ENCODE measurements at regions not wholly inside any gene's neighbourhood (a gene's known extent, or its start where the extent isn't known, plus 50 kb on each side); places are given as distances from the start of the nearest gene placed in this dataset.
A peak's percentile ranks its signal among the peaks of the same experiment; 100 is the strongest.

DNA sequence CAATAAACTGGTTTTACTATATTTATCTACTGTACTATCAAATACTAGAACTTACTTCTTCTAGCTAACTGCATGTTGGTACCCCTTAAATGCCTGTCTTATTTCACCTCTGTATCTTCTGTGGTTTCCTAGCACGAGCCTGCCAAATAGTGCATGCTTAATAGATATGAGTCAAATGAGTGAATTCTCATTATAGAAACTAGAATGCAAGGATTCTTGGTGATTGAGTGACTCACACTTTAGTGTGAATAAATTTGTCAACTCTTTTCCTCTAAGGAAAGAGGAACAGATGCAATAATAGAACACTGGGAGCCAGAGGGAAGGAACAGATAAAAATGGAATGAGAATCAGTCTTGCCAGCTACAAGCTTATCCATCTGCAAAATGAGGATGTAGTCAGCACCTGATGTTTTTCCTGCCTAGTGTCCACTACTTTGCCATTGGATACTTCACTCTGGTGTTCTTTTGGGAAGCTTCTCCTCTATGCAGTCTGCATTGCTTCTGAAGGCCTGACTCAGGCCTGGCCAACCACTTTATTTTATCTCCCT lies 189.1 kb upstream of the CADPS start:
- H3K4me1 ChIP-seq (ENCODE audit: control insufficient read depth in 2 of 2, insufficient read depth in 2 of 2, low read length in 2 of 2) = no peaks in the 10 kb centered on the region
- no peaks in the 10 kb centered on the region for H3K36me3 ChIP-seq (ENCODE audit: control insufficient read depth in 2 of 3, insufficient read depth in 3 of 3, low read length in 3 of 3)
- no peaks in the 10 kb centered on the region for H3K27me3 Mint-ChIP-seq
- no peak for ATAC-seq
- ChIA-PET CTCF (no interaction called here), POLR2A (no interaction called here)
- no peak overlapping the region for H3K27ac Mint-ChIP-seq
- no peak for DNase-seq
- no peak overlapping the region for H3K4me3 Mint-ChIP-seq
- H3K4me3 ChIP-seq (ENCODE audit: low read length) = no peak overlapping the region
- intact Hi-C loops (cut with micrococcal nuclease) = no loop called here
- H3K27ac ChIP-seq (ENCODE audit: low read depth, low read length) = no peak overlapping the region
- no peaks in the 10 kb centered on the region for H3K36me3 Mint-ChIP-seq
- no peaks in the 10 kb centered on the region for H3K9me3 ChIP-seq (ENCODE audit: control insufficient read depth in 2 of 3, low read length in 3 of 3)
- no peaks in the 10 kb centered on the region for H3K27me3 ChIP-seq (ENCODE audit: control insufficient read depth in 2 of 2, insufficient read depth in 2 of 2, low read length in 2 of 2)
- H3K9me3 Mint-ChIP-seq = peaks cover 1 to 26% (median 12%) of the 10 kb centered on the region in 11 donors
- H3K4me1 Mint-ChIP-seq = no peaks in the 10 kb centered on the region

DNA sequence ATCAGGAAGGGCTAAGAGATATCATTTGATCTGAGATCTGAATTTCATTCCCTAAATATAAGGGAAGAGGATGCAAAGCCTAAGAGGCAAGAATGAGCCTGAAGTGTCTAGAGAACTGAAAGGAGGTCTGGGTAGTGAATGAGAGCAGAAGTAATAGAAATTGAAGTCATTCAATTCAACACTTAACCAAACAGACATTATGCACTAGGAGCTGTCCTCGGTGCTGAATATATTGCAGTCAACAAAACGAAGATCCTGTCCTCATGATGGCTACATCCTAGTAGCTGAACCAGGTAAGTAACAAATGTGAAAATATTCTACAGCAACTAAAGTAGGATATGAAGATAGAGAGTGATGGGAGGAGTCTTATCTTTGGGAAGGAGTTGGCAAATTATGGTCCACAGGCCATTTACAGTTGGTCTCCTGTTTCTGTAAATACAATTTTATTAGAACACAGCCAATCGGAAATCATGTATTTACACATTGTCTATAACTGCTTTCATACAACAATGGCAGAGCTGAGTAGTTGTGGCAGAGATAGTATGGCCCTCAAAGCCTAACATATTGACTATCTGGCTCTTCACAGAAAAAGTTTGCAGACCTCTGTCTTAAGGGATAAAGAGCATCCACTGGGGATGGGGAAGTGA lies 192.9 kb upstream of the CADPS start:
- Mint-ChIP-seq H3K27me3 (no peaks in the 10 kb centered on the region), H3K9me3 (peaks cover 0 to 24% (median 8%) of the 10 kb centered on the region in 11 donors), H3K4me3 (no peak overlapping the region), H3K36me3 (no peaks in the 10 kb centered on the region), H3K4me1 (no peaks in the 10 kb centered on the region), H3K27ac (no peak overlapping the region)
- ChIA-PET CTCF (no interaction called here), POLR2A (interaction anchor here (0.6 kb wide), 1 partner anchor 10 kb away, joined by 3 read pairs; no protein-coding TSS in a partner anchor)
- Histone ChIP-seq H3K36me3 (ENCODE audit: control insufficient read depth in 2 of 3, insufficient read depth in 3 of 3, low read length in 3 of 3) (no peaks in the 10 kb centered on the region), H3K4me3 (ENCODE audit: low read length) (no peak overlapping the region), H3K4me1 (ENCODE audit: control insufficient read depth in 2 of 2, insufficient read depth in 2 of 2, low read length in 2 of 2) (no peaks in the 10 kb centered on the region), H3K9me3 (ENCODE audit: control insufficient read depth in 2 of 3, low read length in 3 of 3) (no peaks in the 10 kb centered on the region), H3K27ac (ENCODE audit: low read depth, low read length) (no peak overlapping the region), H3K27me3 (ENCODE audit: control insufficient read depth in 2 of 2, insufficient read depth in 2 of 2, low read length in 2 of 2) (no peaks in the 10 kb centered on the region)
- intact Hi-C loops (cut with micrococcal nuclease) = no loop called here
- DNase-seq (peak in 1 of 9 donors; percentile 0), ATAC-seq (no peak)

DNA sequence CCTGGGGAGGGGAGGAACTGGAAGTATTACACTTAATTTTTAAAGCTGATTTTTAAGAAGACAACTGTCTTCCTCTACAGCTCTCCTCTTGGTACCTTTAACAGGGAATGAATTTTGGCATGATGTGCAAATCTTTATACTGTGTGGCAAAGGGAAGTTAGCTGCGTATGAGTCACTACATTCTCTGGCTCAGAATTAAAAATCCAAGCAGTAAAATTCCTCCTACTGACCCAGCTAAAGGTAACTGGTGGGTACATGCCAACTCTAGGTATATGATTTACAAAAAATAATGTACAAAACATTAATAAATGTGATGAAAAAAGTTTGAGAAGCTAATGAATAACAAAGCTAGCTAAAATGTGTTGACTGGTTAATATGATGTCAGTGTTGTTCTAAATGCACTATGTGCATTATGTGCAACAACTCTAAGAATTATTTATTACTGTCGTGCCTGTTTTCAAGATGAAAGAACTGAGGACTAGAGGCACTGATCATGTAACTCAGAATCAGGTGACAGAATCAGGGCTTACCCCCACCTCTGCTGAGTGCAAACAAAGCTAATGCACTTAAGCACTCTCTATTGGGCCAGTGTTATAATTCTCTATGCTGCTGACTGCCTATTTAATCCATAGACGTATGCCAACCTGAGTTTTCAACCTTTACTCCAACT lies 194.7 kb upstream of the CADPS start:
- CTCF ChIA-PET = no interaction called here
- H3K27me3 Mint-ChIP-seq = no peaks in the 10 kb centered on the region

DNA sequence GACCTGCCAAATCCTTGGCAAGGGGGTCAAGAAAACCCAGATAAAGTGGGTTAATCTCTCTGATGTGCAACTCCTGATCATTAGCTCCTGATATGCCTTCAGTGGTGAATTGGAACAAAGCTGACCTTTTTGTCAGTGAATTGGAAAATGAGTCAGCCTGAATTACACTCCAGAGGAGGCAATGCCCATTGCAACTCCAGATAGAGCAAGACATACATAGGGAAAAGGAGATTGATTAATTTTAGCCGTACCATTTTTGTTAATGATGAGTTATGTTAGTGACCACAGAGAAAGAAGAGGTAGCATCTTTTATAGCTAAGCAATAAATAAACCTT lies 195.2 kb upstream of the CADPS start:
- H3K4me1 ChIP-seq (ENCODE audit: control insufficient read depth in 2 of 2, insufficient read depth in 2 of 2, low read length in 2 of 2) = no peaks in the 10 kb centered on the region
- POLR2A ChIA-PET = no interaction called here
- no peak overlapping the region for H3K4me3 Mint-ChIP-seq
- peaks cover 0 to 24% (median 8%) of the 10 kb centered on the region in 11 donors for H3K9me3 Mint-ChIP-seq
- ATAC-seq = no peak
- intact Hi-C loops (cut with micrococcal nuclease) = no loop called here
- DNase-seq = no peak
- no peaks in the 10 kb centered on the region for H3K9me3 ChIP-seq (ENCODE audit: control insufficient read depth in 2 of 3, low read length in 3 of 3)
- no peak overlapping the region for H3K27ac Mint-ChIP-seq
- H3K36me3 ChIP-seq (ENCODE audit: control insufficient read depth in 2 of 3, insufficient read depth in 3 of 3, low read length in 3 of 3) = no peaks in the 10 kb centered on the region
- H3K36me3 Mint-ChIP-seq = no peaks in the 10 kb centered on the region
- CTCF ChIA-PET = no interaction called here
- no peaks in the 10 kb centered on the region for H3K27me3 ChIP-seq (ENCODE audit: control insufficient read depth in 2 of 2, insufficient read depth in 2 of 2, low read length in 2 of 2)
- no peaks in the 10 kb centered on the region for H3K27me3 Mint-ChIP-seq
- no peaks in the 10 kb centered on the region for H3K4me1 Mint-ChIP-seq
- no peak overlapping the region for H3K27ac ChIP-seq (ENCODE audit: low read depth, low read length)
- H3K4me3 ChIP-seq (ENCODE audit: low read length) = no peak overlapping the region

More for the DNA sequence above, 194.7 kb upstream of the CADPS start:
- Histone ChIP-seq H3K9me3 (ENCODE audit: control insufficient read depth in 2 of 3, low read length in 3 of 3) (no peaks in the 10 kb centered on the region), H3K36me3 (ENCODE audit: control insufficient read depth in 2 of 3, insufficient read depth in 3 of 3, low read length in 3 of 3) (no peaks in the 10 kb centered on the region), H3K4me3 (ENCODE audit: low read length) (no peak overlapping the region), H3K27ac (ENCODE audit: low read depth, low read length) (no peak overlapping the region), H3K27me3 (ENCODE audit: control insufficient read depth in 2 of 2, insufficient read depth in 2 of 2, low read length in 2 of 2) (no peaks in the 10 kb centered on the region), H3K4me1 (ENCODE audit: control insufficient read depth in 2 of 2, insufficient read depth in 2 of 2, low read length in 2 of 2) (no peaks in the 10 kb centered on the region)
- Mint-ChIP-seq H3K27ac (no peak overlapping the region), H3K36me3 (no peaks in the 10 kb centered on the region), H3K9me3 (peaks cover 0 to 24% (median 8%) of the 10 kb centered on the region in 11 donors), H3K4me3 (no peak overlapping the region), H3K4me1 (no peaks in the 10 kb centered on the region)
- intact Hi-C loops (cut with micrococcal nuclease) = no loop called here
- DNase-seq (no peak), ATAC-seq (no peak)
- POLR2A ChIA-PET = no interaction called here

DNA sequence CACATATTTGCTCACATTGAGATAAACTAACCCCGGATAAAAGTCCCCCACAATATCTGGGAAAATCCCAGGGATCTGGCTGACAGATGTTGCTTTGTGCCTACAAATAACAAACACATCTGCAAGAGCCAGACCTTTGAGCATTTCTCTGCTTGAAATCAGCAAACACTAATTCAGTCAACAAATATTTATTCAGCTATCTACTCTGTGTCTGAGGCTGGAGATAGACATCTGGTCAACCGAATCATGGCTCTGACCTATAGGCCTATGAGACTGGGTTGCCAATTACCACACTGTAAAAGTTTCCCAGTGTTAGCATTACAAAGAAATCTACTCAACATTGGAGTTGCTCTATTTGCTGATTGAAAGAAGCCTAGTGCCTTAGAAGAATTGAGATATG lies 201.1 kb upstream of the CADPS start:
- Mint-ChIP-seq H3K27ac (no peak overlapping the region), H3K4me1 (no peaks in the 10 kb centered on the region), H3K4me3 (no peak overlapping the region), H3K9me3 (peaks cover 0 to 20% (median 1%) of the 10 kb centered on the region in 11 donors), H3K36me3 (no peaks in the 10 kb centered on the region), H3K27me3 (no peaks in the 10 kb centered on the region)
- Histone ChIP-seq H3K27me3 (ENCODE audit: control insufficient read depth in 2 of 2, insufficient read depth in 2 of 2, low read length in 2 of 2) (no peaks in the 10 kb centered on the region), H3K27ac (ENCODE audit: low read depth, low read length) (no peak overlapping the region), H3K4me3 (ENCODE audit: low read length) (no peak overlapping the region), H3K4me1 (ENCODE audit: control insufficient read depth in 2 of 2, insufficient read depth in 2 of 2, low read length in 2 of 2) (no peaks in the 10 kb centered on the region), H3K9me3 (ENCODE audit: control insufficient read depth in 2 of 3, low read length in 3 of 3) (peaks cover 0 to 3% (median 0%) of the 10 kb centered on the region in 3 experiments), H3K36me3 (ENCODE audit: control insufficient read depth in 2 of 3, insufficient read depth in 3 of 3, low read length in 3 of 3) (no peaks in the 10 kb centered on the region)
- ChIA-PET CTCF (no interaction called here), POLR2A (no interaction called here)
- ATAC-seq (no peak), DNase-seq (no peak)
- intact Hi-C loops (cut with micrococcal nuclease) = no loop called here

DNA sequence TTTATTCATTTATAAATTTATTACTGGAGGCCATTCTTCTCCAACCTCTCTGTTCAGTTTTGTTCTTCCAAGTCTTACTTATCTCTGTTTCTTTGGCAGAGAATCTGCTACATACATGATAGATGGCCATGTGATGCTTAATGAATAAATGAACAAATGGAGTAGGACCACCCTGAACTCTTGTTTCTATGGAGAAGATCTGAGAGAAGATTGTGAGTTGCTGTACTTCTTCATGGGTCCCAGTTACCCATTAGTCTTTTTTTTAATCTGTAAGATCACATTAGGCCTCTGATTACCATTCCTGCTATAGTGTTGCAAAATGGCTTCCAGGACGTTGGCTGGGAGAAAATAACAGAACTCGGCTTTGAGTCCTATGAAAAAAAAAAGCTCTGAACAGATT lies 191.9 kb upstream of the SYNPR start:
- Mint-ChIP-seq H3K36me3 (no peaks in the 10 kb centered on the region), H3K4me3 (no peak overlapping the region), H3K4me1 (no peaks in the 10 kb centered on the region), H3K27me3 (no peaks in the 10 kb centered on the region), H3K9me3 (peaks cover 0 to 23% (median 6%) of the 10 kb centered on the region in 11 donors), H3K27ac (no peak overlapping the region)
- ATAC-seq (no peak), DNase-seq (no peak)
- CTCF ChIA-PET = no interaction called here
- H3K36me3 ChIP-seq (ENCODE audit: control insufficient read depth in 2 of 3, insufficient read depth in 3 of 3, low read length in 3 of 3) = no peaks in the 10 kb centered on the region
- H3K9me3 ChIP-seq (ENCODE audit: control insufficient read depth in 2 of 3, low read length in 3 of 3) = no peaks in the 10 kb centered on the region
- no peak overlapping the region for H3K4me3 ChIP-seq (ENCODE audit: low read length)
- H3K27ac ChIP-seq (ENCODE audit: low read depth, low read length) = no peak overlapping the region
- no peaks in the 10 kb centered on the region for H3K4me1 ChIP-seq (ENCODE audit: control insufficient read depth in 2 of 2, insufficient read depth in 2 of 2, low read length in 2 of 2)
- intact Hi-C loops (cut with micrococcal nuclease) = no loop called here
- H3K27me3 ChIP-seq (ENCODE audit: control insufficient read depth in 2 of 2, insufficient read depth in 2 of 2, low read length in 2 of 2) = no peaks in the 10 kb centered on the region
- POLR2A ChIA-PET = no interaction called here

Data from naive thymus-derived CD4-positive, alpha-beta T cell (primary cell).